Mesendoderm (in vitro differentiated cells): ENCODE measurements at regions not wholly inside any gene's neighbourhood (a gene's known extent, or its start where the extent isn't known, plus 50 kb on each side); places are given as distances from the start of the nearest gene placed in this dataset.
"Not testable (repeated sequence)": the region's sequence is repeated elsewhere in the genome, so short reads cannot be mapped to it uniquely, and the experiment has no call there.

Experiments
- DNase-seq: peaks from one replicate; pipeline ENCODE4 v3.0.0; 2013
- H2AK5ac ChIP-seq: 2 replicates; pipeline ENCODE4 v1.6.1; 2013; ENCODE audit warnings: low read length, inconsistent platforms
- H2BK120ac ChIP-seq: 2 replicates; pipeline ENCODE4 v1.6.1; 2013; ENCODE audit warnings: low read depth, mild to moderate bottlenecking, low read length, moderate library complexity, mixed read lengths
- H2BK15ac ChIP-seq: replicated peaks from 2 replicates; pipeline ENCODE4 v1.6.1; 2013; ENCODE audit warnings: low read depth, mild to moderate bottlenecking, moderate library complexity
- H2BK5ac ChIP-seq: 2 replicates; pipeline ENCODE4 v1.6.1; 2013; ENCODE audit warnings: low read length, inconsistent platforms
- H3K18ac ChIP-seq: 2 replicates; pipeline ENCODE4 v1.6.1; 2013; ENCODE audit warnings: mild to moderate bottlenecking, low read length, mixed read lengths
- H3K23ac ChIP-seq: one replicate; pipeline ENCODE4 v1.6.1; 2013; ENCODE audit warnings: low read length
- H3K27ac ChIP-seq: 2 replicates; pipeline ENCODE4 v1.5.1; 2013; ENCODE audit warnings: low read depth, mild to moderate bottlenecking, inconsistent platforms, low read length, moderate library complexity
- H3K27me3 ChIP-seq: 2 replicates; pipeline ENCODE4 v1.6.1; 2013; ENCODE audit warnings: low read length, control low read depth, mild to moderate bottlenecking, inconsistent platforms; ENCODE audit not compliant: insufficient read depth, poor library complexity
- H3K36me3 ChIP-seq: 2 replicates; pipeline ENCODE4 v1.6.1; 2013; ENCODE audit warnings: low read length, inconsistent platforms; ENCODE audit not compliant: control insufficient read depth, insufficient read depth
- H3K4ac ChIP-seq: one replicate; pipeline ENCODE4 v1.6.1; 2013; ENCODE audit warnings: low read depth, mild to moderate bottlenecking, low read length, moderate library complexity
- H3K4me1 ChIP-seq: 2 replicates; pipeline ENCODE4 v1.6.1; 2013; ENCODE audit warnings: low read depth, low read length, inconsistent platforms; ENCODE audit not compliant: control insufficient read depth
- H3K4me2 ChIP-seq: 2 replicates; pipeline ENCODE4 v1.6.1; 2013; ENCODE audit warnings: low read length
- H3K4me3 ChIP-seq: 2 replicates; pipeline ENCODE4 v1.5.1; 2013; ENCODE audit warnings: mild to moderate bottlenecking, low read length
- H3K56ac ChIP-seq: one replicate; pipeline ENCODE4 v1.6.1; 2013; ENCODE audit warnings: low read length
- H3K79me1 ChIP-seq: 2 replicates; pipeline ENCODE4 v1.6.1; 2013; ENCODE audit warnings: low read length, inconsistent platforms
- H3K79me2 ChIP-seq: 2 replicates; pipeline ENCODE4 v1.6.1; 2013; ENCODE audit warnings: mild to moderate bottlenecking, low read length; ENCODE audit not compliant: control insufficient read depth, insufficient read depth
- H3K9ac ChIP-seq: 2 replicates; pipeline ENCODE4 v1.6.1; 2013; ENCODE audit warnings: low read length, inconsistent platforms
- H4K5ac ChIP-seq: one replicate; pipeline ENCODE4 v1.6.1; 2013; ENCODE audit warnings: low read length
- H4K8ac ChIP-seq: one replicate; pipeline ENCODE4 v1.6.1; 2013; ENCODE audit warnings: low read depth, mild to moderate bottlenecking, control low read depth, low read length, moderate library complexity
- WGBS: extraction: QIAGEN DNeasy Blood & Tissue Kit; methylation state at CpG from one replicate; pipeline ENCODE4 v1.1.7; 2013; ENCODE audit warnings: low lambda C conversion rate, missing lambda C conversion rate; ENCODE audit not compliant: insufficient coverage; ENCODE audit errors: extremely low coverage; 5-methylcytosine and 5-hydroxymethylcytosine counted together

GRCh38 chr15:81792646-81793045 is 253.2 kb downstream of the MEX3B start:
- no peak overlapping the region for H3K9ac ChIP-seq
- no peak overlapping the region for H2BK5ac ChIP-seq
- no CpG with 5 or more reads among the region's 2 CpGs for WGBS
- H3K79me2 ChIP-seq, result no peaks in the 10 kb centered on the region
- H2BK120ac ChIP-seq, result no peak overlapping the region
- DNase-seq, result no peak
- no peak overlapping the region for H3K4me3 ChIP-seq
- H3K27ac ChIP-seq, result no peak overlapping the region
- no peak overlapping the region for H3K18ac ChIP-seq
- H4K8ac ChIP-seq, result no peak overlapping the region
- H3K4me1 ChIP-seq, result peaks cover 2% of the 10 kb centered on the region
- H3K27me3 ChIP-seq, result no peaks in the 10 kb centered on the region
- no peak overlapping the region for H3K56ac ChIP-seq
- H3K79me1 ChIP-seq, result no peaks in the 10 kb centered on the region
- H4K5ac ChIP-seq, result no peak overlapping the region
- no peak overlapping the region for H3K23ac ChIP-seq
- no peak overlapping the region for H3K4me2 ChIP-seq
- H2AK5ac ChIP-seq, result no peak overlapping the region
- H2BK15ac ChIP-seq, result no peak overlapping the region
- H3K36me3 ChIP-seq, result no peaks in the 10 kb centered on the region
- H3K4ac ChIP-seq, result no peak overlapping the region

DNA sequence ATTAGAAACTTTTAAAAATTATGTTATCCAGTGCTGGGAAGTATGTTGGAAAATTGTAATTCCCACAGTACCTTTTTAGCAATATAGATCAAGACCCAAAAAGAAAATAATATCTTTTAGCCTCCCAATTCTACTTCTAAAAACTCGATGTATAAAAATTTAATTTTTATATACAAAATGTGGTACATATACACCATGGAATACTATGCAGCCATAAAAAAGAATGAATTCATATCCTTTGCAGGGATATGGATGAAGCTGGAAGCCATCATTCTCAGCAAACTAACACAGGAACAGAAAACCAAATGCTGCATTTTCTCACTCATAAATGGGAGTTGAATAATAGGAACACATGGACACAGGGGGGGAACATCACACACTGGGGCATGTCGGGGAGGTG is 254.5 kb downstream of the MEX3B start:
- not testable (repeated sequence) for H3K18ac ChIP-seq, H3K4me2 ChIP-seq, H3K4ac ChIP-seq, H2BK15ac ChIP-seq, H2BK5ac ChIP-seq, H3K4me1 ChIP-seq, H3K27ac ChIP-seq, H2BK120ac ChIP-seq, DNase-seq, H3K27me3 ChIP-seq, H3K4me3 ChIP-seq, H4K5ac ChIP-seq, H3K23ac ChIP-seq, H3K56ac ChIP-seq, H4K8ac ChIP-seq, H2AK5ac ChIP-seq, H3K36me3 ChIP-seq, H3K9ac ChIP-seq, H3K79me2 ChIP-seq, H3K79me1 ChIP-seq
- WGBS, result no CpG with 5 or more reads among the region's 2 CpGs

GRCh38 chr15:81789403-81789802 is 256.4 kb downstream of the MEX3B start:
- H3K18ac ChIP-seq, result no peak overlapping the region
- H3K9ac ChIP-seq, result no peak overlapping the region
- no peak overlapping the region for H3K4ac ChIP-seq
- no peaks in the 10 kb centered on the region for H3K4me1 ChIP-seq
- no peaks in the 10 kb centered on the region for H3K27me3 ChIP-seq
- H2BK5ac ChIP-seq, result no peak overlapping the region
- H3K79me2 ChIP-seq, result no peaks in the 10 kb centered on the region
- no peak overlapping the region for H3K4me2 ChIP-seq
- H3K79me1 ChIP-seq, result no peaks in the 10 kb centered on the region
- WGBS, result no CpG with 5 or more reads among the region's 4 CpGs
- no peaks in the 10 kb centered on the region for H3K36me3 ChIP-seq
- no peak overlapping the region for H3K56ac ChIP-seq
- no peak overlapping the region for H2AK5ac ChIP-seq
- no peak for DNase-seq
- H3K27ac ChIP-seq, result no peak overlapping the region
- H3K4me3 ChIP-seq, result no peak overlapping the region
- H2BK120ac ChIP-seq, result no peak overlapping the region
- H4K8ac ChIP-seq, result no peak overlapping the region
- no peak overlapping the region for H2BK15ac ChIP-seq
- H4K5ac ChIP-seq, result no peak overlapping the region
- H3K23ac ChIP-seq, result no peak overlapping the region

GRCh38 chr15:81786776-81787175 is 259.0 kb downstream of the MEX3B start:
- Histone ChIP-seq H3K4me3 (no peak overlapping the region), H3K27me3 (no peaks in the 10 kb centered on the region), H3K56ac (no peak overlapping the region), H3K23ac (no peak overlapping the region), H4K5ac (no peak overlapping the region), H3K9ac (no peak overlapping the region), H3K27ac (no peak overlapping the region), H4K8ac (no peak overlapping the region), H3K79me1 (no peaks in the 10 kb centered on the region), H2BK5ac (no peak overlapping the region), H3K18ac (no peak overlapping the region), H3K36me3 (no peaks in the 10 kb centered on the region), H2BK15ac (no peak overlapping the region), H3K4me2 (no peak overlapping the region), H3K79me2 (no peaks in the 10 kb centered on the region), H3K4me1 (no peaks in the 10 kb centered on the region), H3K4ac (no peak overlapping the region), H2BK120ac (no peak overlapping the region), H2AK5ac (no peak overlapping the region)
- no peak for DNase-seq
- no CpG with 5 or more reads among the region's 4 CpGs for WGBS

DNA sequence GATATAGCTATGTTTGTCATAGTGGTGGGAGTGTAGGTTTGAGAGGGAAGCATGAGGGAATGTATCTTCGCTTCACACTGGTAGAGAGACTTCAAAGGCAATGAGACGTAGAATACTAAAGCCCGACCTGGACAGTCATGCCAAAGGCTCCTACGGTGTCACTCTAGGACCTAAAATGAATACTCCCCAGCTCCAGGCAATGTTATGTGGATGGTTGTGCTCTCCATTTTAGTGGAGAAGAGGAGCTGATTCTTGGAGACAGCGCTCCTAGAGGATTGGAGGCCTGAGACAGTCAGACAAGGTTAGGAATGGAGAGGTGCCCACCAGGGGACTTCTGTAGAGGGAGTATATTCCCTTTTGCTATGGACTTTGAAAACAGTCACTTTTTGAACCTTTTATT is 260.1 kb downstream of the MEX3B start:
- Histone ChIP-seq H2BK5ac (no peak overlapping the region), H3K4me2 (no peak overlapping the region), H3K4me3 (no peak overlapping the region), H4K5ac (no peak overlapping the region), H4K8ac (no peak overlapping the region), H3K56ac (no peak overlapping the region), H3K79me2 (no peaks in the 10 kb centered on the region), H2BK15ac (no peak overlapping the region), H3K18ac (no peak overlapping the region), H3K79me1 (no peaks in the 10 kb centered on the region), H3K9ac (no peak overlapping the region), H3K27ac (no peak overlapping the region), H2AK5ac (no peak overlapping the region), H3K23ac (no peak overlapping the region), H3K36me3 (no peaks in the 10 kb centered on the region), H3K4ac (no peak overlapping the region), H3K4me1 (no peaks in the 10 kb centered on the region), H2BK120ac (no peak overlapping the region), H3K27me3 (no peaks in the 10 kb centered on the region)
- no CpG with 5 or more reads among the region's 5 CpGs for WGBS
- DNase-seq, result no peak

- Histone ChIP-seq H2BK120ac (no peak overlapping the region), H2BK5ac (no peak overlapping the region), H3K56ac (no peak overlapping the region), H3K27ac (no peak overlapping the region), H3K4ac (no peak overlapping the region), H3K79me1 (no peaks in the 10 kb centered on the region), H3K9ac (no peak overlapping the region), H3K36me3 (no peaks in the 10 kb centered on the region), H2AK5ac (no peak overlapping the region), H4K5ac (no peak overlapping the region), H3K79me2 (no peaks in the 10 kb centered on the region), H3K27me3 (no peaks in the 10 kb centered on the region), H2BK15ac (no peak overlapping the region), H4K8ac (no peak overlapping the region), H3K23ac (no peak overlapping the region), H3K4me2 (no peak overlapping the region), H3K18ac (no peak overlapping the region), H3K4me3 (no peak overlapping the region), H3K4me1 (no peaks in the 10 kb centered on the region)
- WGBS, result no CpG with 5 or more reads among the region's 4 CpGs
- no peak for DNase-seq
These were observed 260.6 kb downstream of the MEX3B start for GRCh38 chr15:81785181-81785580.
